GM21619 (cell line): ENCODE measurements at regions not wholly inside any gene's neighbourhood (a gene's known extent, or its start where the extent isn't known, plus 50 kb on each side); places are given as distances from the start of the nearest gene placed in this dataset.
"Not testable (repeated sequence)": the region's sequence is repeated elsewhere in the genome, so short reads cannot be mapped to it uniquely, and the experiment has no call there.

Experiments used
- ATAC-seq: cut with Tn5 transposase; IDR thresholded peaks from one replicate; pipeline ENCODE4 v1.9.1; 2021; ENCODE audit not compliant: unreplicated experiment

DNA sequence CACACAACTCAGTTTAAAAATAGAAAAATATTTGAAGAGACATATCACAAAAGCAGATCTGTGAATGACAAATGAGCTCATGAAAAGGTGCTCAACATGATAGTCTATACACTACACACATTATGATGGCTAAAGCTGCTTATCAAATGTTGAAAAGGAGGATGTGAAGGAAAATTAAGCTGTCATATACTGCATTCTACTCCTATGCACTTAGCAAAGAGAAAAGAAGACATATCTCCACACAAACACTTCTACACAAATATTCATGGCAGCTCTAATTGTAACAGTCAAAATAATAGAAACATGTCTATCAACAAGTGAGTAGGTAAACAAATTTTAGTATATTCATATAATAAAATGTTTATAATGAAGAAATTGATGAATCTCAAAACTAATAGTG is 540.5 kb downstream of the PLOD2 start:
- ATAC-seq: no peak

DNA sequence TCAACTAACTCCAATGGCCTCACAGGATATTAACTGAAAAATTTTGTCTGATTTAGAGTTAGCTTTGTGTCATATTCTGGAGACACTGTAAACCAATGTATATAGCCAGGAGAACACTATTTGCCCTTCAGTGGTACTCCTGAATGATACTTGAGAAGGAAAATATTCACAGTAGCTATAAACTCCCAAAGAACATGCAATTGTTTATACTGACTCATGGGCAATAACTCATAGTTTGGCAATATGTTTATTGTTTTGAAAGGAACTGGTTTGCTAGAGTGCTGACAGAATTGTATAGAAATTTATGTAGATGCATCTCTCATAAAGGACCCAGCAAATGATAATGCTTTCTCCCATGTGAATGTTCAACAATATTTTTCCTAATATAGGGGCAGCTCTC is 537.6 kb downstream of the PLOD2 start:
- ATAC-seq: no peak

DNA sequence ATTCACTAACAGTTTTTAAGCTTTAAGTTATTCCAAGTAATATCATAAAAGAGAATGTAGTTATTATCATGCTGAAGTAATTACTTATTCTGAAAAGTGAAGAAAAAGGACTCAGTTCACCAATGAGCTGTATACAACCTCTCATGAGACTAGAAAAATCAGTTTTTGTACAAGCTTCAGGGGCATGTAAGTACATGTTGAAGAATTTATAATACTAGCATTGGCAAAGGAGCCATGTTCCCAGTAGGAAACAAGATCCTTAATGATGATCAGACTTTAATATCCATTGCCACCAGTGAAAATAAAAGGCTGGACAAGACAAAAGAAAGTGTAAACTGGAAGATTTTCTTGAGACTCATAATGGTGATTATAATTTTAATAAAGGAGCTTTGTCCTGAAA is 532.8 kb downstream of the PLOD2 start:
- no peak for ATAC-seq

DNA sequence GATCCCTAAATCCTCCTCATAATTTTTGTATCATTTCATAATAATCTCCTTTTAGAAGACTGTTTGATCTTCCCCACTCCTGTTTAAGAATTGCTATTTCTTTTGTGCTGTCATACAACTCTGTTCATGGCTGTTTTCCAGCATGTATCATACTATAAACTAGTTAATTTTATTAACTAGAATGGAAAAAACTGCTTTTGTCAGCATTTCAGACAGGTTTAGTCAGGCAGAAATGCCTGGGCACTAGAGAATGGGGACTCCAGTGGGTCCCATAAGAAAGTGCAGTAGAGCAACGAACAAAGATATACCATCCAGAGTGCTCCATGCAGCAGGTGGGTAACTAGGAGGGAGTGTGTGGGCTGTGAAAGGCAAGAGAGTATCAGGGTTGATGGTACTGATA is 523.9 kb downstream of the PLOD2 start:
- no peak for ATAC-seq

DNA sequence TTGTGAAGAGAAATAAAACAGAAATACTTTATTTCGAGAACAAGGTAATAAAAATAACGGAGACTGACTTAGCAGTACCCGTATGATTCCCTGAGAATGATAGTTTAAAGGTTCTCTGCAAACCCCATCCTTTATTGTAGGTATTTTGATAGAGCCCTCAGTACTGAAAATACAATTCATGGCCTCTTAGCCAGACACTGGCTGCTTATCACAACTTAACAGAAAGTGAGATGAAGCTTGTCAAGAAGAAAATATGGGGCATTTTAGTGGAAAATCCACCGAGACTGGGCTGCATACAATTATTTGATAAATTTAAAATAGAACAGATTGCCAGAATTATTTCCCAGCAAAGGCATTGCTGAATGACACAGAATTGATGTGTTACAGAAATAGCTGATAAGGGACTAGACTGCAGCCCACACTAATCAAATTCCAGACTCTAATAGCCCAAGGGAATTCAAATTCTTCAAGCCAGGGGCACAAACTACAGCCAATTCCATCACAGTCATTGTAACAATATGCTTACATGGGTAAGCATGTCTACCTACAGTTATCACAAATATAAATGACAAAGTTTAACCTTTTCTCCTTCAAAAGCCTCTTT is 521.9 kb downstream of the PLOD2 start:
- no peak for ATAC-seq

DNA sequence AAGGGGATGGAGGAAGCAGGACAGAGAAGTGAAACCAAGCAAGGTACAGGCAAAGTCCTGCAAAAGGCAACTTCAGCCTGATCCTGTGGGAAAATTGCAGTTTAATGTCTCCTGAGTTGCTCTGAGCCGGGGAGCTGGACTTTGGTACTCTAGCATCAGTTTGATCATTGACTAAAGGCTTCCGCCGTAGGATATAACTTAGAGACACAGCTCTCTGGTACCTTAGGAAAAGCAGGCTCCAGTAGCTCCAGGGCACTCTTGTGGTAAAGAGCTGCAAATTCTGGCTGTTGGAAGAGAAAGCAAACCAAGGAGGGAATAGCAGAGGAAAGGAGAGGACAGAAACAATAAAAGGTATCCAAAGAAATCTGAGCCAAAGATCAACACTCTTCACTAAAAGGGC is 521.1 kb downstream of the PLOD2 start:
- ATAC-seq: no peak

DNA sequence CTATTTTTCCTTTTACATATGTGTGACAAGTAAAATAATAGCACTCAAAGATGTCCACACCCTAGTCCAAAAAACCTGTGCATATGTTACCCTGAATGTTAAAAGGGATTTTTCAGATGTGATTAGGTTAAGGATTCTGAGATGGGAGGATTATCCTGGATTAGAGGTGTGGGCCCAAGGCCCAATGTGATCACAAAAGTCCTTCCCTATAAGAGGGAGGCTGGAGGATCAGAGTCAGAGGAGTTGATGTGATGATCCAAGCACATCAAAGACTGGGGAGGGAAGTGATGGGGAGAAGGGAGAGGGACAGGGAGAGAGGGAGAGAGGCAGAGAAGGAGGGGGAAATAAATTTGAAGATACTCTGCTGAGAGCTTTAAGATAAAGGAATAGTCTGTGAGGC is 512.6 kb downstream of the PLOD2 start:
- no peak for ATAC-seq

DNA sequence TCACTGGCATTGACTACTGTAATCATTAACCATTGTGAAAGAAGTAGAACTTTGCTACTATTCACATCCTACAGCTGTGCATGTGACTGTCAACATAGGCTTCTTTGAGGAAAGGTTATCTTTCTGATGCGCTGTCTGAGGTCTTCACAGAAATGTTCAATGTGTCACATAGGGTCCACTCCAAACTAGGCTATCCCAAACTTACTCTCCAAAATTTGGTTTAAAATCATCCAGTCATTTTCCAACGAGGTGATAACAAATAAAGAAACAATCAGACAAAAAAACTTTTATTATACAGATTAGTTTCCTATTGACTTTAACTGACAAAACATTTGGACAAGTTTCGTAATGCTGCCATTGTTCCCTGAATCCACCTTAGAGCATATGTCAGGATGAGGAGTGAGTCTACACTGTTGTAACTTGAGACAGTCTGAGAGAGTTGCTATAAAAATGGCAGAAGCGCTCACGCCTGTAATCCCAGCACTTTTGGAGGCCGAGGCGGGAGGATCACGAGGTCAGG is 511.6 kb downstream of the PLOD2 start:
- no peak for ATAC-seq

DNA sequence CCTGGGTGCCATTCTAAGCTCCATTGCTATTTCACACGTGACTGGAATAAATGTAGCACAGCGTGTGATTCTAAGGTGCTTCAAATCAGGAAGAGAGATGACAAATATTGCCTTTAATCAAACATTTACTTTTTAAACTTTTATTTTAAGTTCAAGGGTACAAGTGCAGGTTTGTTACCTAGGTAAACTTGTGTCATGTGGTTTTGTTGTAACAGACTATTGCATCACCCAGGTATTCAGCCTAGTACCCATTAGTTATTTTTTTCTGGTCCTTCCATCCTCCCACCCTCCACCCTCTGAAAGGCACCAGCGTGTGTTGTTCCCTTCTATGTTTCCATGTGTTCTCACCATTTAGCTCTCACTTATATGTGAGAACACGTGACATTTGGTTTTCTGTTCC is 510.8 kb downstream of the PLOD2 start:
- no peak for ATAC-seq

DNA sequence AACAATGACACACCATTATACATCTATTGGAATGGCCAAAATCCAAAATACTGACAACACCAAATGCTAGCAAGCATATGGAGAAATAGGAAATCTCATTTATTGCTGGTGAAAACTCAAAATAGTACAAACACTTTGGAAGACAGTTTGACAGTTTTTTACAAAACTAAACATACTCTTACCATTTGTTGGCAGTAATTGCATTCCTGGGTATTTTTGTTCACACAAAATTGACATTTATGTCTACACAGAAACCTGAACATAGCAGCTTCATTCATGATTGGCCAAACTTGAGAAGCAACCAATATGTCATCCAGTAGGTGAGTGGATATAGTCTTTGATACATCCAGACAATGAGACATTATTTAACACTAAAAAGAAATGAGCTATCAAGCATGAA is 489.9 kb downstream of the PLOD2 start:
- no peak for ATAC-seq

DNA sequence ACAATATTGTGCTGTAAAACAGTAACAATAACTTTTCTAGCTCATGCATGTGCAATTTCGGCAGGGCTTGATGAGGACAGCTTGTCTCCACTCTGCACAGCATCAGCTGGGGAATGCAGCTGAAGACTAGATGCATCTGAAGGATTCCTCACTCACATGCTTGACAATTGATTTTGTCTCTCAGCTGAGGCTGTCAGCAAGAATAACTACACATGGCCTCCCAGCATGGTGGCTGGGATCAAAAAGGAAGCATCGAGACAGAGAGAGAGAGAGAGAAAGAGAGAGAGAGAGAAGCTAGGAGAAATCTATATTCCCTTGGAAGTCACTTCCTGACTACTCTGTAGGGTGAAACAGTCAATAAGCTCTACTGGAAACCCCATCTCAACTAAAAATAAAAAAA is 487.1 kb downstream of the PLOD2 start:
- ATAC-seq: no peak

DNA sequence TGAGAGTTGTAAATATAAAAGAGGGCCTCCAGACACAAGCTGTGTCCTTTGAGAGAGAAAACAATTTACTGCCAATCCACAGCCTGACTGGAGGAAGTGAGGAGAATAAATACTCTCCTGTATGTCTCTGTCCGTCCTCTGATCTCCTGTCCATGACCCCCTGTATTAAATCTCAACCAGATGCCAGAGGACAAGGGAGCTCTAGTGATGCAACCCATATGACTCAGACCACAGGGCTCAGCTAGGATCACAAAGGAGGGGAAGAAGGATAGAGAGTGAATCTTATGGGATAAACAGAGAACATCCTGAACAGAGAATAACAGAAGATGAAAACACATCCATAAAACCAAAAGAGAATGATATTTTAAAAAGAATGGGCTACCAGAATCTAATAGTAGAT is 482.6 kb downstream of the PLOD2 start:
- ATAC-seq: no peak

DNA sequence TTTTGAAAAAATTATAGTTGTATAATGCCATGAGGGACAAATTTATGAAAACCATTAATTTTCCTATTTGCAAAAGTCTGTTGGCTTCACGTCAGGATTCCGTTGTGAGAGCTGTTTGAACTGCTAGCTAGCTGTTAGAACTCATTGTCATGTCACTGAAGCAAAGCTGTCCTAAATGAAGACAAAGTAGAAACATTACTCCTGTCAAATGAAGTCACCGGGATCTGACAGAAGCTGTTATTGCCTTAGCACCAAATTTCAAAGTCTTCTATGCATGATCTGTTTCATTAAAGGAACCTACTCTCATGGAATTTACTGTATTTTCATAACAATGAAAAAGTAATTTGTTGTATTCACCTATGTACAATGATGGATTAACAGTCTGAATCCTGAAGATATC is 479.8 kb downstream of the PLOD2 start:
- ATAC-seq: no peak

DNA sequence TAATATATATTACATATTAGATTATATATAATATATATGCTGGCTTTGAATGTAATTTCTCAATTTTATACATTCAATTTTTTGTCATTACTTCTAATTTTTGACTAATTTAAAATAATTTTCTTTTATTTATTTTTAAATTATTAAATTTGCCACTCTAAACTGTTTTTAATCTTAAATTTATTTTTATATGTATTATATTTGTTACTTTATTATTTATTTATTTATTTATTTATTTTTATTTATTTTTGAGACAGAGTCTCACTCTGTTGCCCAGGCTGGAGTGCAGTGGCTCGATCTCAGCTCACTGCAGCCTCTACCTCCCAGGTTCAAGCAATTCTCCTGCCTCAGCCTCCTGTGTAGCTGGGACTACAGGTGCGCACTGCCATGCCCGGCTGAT is 473.0 kb downstream of the PLOD2 start:
- not testable (repeated sequence) for ATAC-seq

DNA sequence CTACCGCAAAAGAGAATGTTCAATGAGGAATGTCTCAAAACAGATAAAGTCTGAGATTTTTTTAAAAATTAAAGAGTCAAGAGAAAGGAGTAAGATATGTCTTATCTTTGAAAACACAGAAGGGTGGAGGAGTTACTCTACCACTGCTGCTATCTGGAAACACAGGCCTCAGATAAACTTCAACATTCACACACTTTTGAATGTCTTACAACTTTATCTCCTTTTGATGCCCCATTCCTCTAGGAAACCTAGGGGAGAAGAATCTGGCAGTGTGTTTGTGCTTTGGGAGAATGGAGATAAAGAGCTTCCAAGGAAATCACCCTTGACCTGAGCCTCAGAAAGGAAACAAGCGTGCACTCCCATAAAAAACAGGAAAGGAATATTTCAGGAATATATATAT is 468.2 kb downstream of the PLOD2 start:
- ATAC-seq: no peak

DNA sequence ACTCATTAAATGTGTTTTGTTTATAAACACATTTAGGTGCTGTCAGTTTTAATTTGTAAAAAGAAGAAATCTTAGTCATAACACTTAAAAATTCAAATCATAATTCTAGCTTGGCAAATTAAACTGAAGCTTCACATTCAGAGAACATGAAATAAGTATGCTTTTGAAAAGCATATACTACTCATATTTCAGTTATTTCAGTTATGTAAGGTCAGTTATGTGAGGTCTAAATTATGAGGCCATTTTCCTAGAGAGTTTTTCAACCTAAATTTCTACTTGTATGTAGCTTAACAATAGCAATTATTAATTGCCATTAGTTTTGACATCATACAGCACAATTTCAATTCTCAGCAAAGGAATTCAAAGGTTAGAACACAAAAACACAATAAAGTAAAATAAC is 465.0 kb downstream of the PLOD2 start:
- no peak for ATAC-seq

DNA sequence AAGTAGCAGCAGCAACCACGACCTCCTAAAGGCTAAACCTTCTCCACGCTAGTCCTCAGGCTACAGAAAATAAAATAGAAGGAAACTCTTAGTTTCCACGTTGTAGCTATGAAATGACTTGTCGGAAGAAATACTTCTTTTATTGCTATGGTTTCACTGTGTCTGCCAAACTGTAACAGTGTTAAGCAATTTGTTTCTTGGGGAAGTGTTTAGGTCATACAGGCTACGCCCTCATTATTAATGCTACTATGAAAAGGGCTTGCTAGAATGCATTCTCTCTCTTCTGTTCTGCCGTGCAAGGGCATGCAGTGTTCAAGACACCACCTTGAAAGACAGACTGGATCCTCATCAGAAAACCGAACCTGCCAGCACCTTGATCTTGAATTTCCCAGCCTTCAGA is 462.7 kb downstream of the PLOD2 start:
- no peak for ATAC-seq

DNA sequence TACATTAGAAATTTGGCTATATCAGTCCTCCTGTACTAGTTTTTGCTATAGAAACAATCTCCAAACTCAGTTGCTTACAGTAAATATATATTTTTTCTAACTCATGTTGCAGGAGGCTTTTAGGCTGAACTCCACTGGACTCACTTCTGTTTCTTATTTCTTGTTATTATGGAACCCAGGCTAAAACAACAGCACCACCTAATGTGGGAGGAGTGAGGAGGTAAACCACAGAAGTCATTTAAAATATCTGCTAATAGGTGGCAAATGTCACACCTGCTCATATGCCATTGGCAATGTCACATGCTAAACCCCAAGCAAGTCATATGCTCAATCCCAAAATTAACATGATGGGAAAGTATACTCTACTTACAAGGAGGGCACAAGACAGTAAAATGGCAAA is 462.2 kb downstream of the PLOD2 start:
- no peak for ATAC-seq

DNA sequence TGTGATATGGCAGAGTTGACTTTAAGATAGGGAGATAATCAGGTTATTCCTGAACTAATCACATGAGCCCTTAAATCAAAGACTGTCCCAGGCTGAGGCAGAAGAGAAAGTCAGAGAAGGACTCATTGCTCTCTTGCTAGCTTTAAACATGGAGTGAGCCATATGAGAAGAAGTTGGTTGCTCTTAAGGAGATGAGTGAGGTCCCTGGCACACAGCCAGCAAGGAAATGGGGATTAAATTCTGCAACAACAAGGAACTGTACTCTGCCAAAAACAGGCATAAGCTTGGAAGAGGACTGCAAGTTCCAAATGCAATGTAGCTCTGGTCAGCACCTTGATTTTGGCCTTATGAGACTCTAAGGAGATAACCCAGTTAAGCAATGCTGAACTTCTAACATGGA is 457.0 kb downstream of the PLOD2 start:
- ATAC-seq: no peak

DNA sequence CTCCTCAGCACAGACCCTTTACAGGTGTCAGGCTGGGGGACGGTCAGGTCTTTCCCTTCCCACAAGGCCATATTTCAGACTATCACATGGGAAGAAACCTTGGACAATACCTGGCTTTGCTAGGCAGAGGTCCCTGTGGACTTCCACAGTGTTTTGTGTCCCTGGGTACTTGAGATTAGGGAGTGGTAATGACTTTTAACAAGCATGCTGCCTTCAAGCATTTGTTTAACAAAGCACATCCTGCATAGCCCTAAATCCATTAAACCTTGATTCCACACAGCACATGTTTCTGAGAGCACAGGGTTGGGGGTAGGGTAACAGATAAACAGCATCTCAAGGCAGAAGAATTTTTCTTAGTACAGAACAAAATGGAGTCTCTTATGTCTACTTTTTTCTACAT is 451.2 kb downstream of the PLOD2 start:
- ATAC-seq: not testable (repeated sequence)

DNA sequence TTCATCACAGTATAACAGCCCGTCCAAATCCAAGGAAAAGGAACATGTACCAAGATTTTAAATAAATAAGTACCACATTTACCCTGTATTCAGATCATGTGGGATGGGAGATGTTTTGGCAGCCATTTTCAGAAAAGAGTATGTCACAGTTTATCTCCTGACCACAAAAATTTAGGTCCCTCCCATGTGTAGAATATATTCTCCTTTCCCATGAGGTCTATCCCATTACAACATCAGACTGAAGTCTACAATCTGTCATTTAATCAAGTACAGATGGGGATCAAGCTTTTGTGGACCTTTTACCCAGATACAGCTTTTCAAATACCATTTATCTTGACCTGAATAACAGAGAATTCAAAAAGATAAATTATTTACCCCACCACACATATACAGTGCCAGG is 444.5 kb downstream of the PLOD2 start:
- no peak for ATAC-seq

DNA sequence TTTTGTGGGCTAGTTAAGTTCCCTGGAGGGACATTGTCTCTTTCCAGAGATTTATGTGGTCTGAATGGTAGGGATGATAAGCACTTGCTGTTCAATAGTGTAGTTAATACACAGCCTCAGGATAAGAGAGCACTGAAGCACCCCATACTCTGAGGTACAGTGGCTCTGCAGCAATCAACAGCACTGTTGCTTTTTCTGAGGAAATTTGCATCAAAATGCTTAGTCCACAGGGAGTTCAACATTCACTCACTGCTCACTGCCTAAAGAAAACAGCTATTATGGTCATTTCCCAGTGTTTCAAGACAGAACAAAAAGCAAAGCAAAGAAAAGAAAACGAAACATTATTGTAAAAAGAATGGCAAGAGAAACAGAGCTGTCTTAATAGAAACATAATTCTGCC is 441.9 kb downstream of the PLOD2 start:
- ATAC-seq: no peak

DNA sequence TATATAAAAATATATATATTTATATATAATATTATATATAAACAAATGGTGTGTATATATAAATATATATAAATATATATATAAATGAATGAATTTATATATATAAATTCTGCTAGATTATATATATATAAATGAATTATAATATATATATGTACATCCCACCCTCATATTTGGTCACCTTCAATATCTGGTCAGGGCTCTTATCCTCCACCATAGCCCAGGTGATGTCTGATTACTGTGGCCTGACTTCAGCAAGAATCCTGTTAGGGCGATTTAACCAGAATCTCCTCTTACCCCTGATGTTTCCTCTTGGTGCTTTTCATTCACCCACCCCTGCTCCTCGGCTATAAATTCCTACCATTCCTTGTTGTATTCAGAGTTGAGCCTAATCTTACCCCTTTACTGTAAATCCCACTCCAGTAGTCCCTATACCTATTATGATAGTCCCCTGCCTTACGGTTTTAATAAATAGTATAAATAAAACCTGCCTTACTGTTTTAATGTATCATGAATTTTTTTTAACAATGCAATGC is 439.6 kb downstream of the PLOD2 start:
- no peak for ATAC-seq
